ENCODE measurements at regions not wholly inside any gene's neighbourhood (a gene's known extent, or its start where the extent isn't known, plus 50 kb on each side); places are given as distances from the start of the nearest gene placed in this dataset.

DNA sequence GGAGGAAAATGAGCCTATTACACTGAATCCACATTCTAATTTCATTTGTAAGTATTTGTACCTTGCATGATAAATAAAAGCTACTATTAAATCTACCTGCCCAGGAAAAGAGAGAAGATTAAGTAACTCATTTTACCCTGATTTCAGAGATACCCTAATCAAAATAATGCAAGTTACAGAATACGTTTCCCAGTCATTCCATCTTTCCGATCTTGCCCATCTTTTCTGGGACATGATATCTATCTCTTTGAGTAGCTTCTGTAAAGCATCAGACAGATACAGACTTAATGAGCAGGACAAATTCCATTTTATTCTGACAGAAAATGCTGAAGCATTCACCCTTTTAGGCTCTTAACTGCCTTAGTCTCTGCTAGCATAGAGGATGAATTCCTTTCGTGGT is 56.6 kb downstream of the SPRY2 start:
- DNase-seq = no peak

DNA sequence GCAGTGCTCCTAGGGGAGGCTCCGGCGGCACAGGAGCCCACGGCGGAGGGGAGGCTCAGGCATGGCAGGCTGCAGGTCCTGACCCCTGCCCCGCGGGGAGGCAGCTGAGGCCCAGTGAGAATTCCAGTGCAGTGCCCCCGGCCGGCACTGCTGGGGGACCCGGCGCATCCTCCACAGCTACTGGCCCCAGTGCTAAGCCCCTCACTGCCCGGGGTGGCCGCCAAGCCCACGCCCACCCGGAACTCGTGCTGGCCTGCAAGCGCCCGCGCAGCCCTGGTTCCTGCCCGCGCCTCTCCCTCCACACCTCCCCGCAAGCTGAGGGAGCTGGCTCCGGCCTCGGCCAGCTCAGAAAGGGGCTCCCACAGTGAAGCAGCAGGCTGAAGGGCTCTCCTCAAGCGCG is 62.2 kb downstream of the SPRY2 start:
- DNase-seq = no peak

DNA sequence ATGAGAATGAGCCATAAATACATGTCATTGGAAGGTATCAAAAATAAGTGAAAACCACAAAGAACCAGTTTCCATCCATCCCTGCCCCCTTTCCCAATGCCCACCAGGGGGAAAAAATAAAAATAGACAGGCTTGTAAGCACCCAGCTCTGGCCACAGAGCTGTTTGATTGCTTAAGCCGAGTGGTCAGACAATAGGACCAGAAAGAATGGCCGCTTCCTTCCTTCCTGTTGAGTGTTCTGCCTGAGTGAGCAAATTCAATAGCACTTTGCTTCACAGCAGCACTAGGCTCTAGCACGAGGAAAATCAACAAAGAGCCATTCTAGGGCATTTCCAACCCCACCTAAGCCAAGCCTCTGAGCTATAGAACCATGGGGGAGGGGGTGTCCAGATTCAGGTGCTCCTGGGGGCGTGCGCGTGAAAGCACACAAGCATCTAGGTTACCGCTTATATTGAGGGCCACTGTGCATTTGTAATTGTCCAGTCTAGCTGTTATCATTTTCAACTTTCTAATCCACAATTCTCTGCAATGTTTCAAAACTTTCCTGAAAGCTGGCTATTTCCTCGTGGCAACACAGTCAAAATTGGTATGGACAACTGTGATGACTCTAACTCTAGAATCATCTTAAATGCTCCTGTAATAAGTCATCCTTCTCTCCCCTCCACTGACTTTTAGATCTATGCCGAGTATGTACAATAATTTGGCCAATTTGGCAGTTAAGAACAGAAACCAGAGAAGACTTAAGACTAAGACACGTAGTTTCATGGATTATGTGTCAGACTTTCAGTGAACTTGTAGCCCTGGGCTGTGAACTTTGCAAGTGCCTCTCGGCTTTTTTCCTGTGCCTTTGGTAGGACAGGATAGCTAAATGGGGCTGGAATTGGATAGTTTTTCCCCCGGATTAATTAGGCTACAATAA is 64.3 kb downstream of the SPRY2 start:
- peak; percentile 8 for DNase-seq

DNA sequence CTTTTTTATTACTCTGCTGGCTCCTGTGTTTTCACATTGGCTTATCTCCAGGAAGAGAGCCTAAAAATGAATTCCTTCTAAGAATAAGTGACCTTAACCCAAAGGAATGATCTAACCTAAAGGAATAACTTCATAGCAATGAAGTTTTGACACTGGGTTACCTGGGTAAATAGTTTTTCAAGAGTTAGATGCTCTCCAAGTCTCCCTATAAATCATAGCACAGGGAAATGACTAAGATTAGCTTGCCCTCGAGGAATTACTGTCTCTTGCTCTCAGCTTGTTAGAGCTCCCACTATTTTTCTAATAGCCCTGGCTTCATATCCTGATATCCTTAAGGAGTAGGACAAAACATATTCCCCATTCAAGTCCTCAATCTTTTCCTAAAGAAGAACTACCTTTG is 66.3 kb downstream of the SPRY2 start:
- no peak for DNase-seq

DNA sequence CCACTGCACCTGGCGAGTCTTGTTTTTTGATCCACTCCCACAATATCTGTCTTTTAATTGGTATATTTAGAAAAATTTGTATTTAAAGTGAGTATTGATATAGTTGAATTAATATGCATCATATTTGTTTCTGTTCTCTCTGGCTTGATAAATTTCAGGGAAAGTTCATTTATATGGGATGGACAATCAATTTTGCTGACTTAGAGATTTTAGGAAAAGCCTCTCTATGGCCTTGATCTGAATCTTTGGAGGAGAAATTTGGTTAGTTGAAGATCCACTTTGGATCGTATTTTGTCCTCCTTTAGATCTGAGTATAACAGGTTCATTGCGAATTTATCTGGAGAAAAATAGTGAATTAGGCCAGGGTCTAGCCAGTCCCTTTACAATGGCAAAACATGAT is 67.2 kb downstream of the SPRY2 start:
- no peak for DNase-seq

DNA sequence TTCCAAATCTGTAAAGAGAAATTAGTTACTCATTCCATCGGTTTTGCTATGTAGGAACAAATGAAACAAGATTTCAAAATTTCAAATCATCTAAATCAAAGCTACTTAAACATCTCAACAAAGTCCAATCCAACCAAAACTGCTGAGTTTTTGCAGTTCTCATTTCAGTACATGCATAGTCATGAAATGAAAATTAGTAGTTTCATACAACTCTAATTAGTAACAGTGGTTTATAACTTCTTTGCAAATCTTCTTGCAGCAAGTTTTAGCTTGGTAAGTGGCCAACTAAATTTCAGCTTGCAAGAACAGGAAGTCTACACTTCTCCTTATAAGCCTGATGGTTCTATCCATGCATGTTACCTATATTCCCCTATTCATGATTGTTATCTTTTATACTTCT is 75.6 kb downstream of the SPRY2 start:
- no peak for DNase-seq

DNA sequence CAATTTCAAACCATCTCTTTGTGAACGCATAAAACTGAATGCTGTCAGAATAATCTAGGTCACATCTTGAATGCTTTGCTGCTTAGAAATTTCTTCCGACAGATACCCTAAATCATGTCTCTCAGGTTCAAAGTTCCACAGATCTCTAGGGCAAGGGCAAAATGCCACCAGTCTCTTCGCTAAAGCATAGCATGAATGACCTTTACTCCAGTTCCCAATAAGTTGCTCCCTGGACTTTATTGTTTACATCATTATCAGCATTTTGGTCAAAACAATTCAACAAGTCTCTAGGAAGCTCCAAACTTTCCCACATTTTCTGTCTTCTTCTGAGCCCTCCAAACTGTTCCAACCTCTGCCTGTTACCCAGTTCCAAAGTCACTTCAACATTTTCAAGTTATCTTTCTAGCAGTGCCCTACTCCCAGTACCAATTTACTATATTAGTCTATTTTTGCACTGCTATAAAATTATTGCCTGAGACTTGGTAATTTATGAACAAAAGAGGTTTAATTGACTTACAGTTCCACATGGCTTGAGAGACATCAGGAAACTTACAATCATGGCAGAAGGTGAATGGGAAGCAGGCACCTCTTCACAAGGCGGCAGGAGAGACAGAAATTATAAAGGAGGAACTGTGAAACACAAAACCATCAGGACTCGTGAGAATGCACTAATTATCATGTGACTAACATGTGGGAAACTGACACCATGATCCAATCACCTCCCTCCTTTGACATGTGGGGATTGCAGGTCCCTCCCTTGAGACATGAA is 77.0 kb downstream of the SPRY2 start:
- DNase-seq = no peak

DNA sequence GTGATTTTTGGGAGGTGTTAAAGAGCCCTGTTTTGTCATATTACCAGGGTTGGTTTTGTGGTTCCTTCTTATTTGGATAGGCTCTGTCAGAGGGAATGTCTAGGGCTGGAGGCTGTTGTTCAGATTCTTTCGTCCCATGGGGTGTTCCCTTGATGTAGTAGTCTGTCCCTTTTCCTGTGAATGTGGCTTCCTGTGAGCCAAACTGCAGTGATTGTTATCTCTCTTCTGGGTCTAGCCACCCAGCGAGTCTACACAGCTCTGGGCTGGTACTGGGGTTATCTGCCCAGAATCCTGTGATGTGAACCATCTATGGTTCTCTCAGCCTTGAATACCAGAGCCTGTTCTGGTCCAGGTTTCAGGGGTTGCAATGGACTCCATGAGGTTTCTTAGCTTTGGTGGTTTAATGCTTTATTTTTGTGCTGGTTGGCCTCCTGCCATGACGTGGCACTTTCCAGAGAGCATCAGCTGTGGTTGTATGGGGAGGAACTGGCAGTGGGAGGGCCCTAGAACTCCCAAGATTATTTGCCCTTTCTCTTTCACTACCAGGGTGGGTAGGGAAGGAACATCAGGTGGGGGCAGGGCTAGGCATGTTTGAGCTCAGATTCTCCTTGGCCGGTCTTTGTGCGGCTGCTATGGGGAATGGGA is 78.8 kb downstream of the SPRY2 start:
- peak; percentile 29 for DNase-seq

DNA sequence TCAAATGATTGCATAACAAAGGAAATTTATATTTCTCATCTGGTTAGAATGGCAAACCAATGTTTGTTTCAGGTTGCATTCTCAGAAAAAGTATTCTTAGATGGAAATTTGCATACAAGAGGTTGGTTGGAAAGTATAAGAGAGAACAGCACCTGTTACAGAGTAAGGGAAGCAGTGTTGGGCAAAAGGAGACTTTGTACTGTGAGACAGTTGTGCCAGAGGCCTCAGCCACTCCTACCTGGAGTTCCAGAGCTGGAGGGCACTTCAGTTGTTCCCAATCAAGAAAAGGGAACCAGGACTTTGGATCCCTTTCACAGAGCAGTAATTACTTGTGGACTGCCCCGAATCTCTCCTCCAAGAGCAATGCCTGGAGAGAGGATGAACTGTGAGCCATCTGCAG is 81.8 kb downstream of the SPRY2 start:
- no peak for DNase-seq

DNA sequence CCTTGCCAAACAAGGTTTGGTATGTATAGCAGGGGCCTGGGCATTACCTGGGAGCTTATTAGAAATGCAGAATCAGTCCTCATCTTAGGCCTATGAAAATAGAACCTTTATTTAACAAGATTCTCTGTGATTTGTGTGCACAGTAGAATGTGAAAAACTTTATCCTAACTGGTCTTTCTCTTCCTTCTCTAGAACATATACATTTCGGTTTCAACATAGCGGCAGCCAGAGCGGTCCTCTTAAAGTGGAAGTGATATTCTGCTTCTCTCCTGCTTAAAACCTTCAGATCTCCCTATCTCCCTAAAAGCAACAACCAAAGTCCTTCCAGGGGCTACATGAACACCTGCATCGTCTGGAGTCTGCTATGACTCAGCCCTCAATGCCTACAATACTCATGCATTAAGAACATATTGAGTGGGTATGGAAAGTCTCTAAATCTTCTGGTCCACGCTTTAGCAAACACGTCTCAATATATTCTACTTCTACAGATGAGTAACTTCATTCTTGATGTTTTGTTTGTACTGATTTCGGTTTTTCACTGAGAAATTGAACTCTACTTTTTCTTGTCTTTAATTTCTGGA is 84.5 kb downstream of the SPRY2 start:
- DNase-seq = no peak

DNA sequence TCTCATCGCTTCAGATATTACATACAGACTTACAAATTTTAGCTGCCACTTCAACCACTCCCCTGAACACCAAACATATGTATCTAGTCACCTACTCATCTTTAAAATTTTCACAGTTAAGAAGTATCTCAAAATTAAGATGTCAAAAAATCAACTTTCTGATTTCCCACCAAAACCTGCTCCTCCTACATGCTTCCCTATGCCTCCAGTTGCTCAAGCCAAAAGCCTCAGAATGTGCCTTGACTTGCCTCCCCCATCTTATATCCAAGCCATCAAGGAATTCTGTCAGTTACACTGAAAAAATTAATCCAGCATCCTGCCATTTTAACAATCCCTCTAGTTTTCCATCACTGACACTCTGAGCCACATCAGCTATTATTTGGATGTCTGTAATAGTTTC is 85.0 kb downstream of the SPRY2 start:
- DNase-seq = no peak

DNA sequence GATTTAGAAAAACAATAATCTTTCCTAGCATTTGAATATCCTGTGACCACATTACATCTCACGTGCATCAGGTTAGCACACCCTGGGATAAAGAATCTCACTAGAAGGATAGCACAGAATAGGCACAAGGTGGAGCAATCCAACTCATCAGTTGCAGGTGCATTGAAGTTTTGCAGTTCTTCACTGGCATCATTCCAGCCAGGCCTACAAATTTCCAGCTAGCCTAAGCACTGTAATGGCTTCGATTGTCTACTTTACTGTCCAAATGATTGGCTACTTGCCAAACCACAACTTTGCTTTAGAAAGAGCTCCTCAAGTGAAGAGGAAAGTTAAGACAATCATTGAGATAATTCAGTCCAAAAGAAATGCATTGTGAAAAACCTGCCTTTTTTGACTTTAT is 89.5 kb downstream of the SPRY2 start:
- peak; percentile 45 for DNase-seq

DNA sequence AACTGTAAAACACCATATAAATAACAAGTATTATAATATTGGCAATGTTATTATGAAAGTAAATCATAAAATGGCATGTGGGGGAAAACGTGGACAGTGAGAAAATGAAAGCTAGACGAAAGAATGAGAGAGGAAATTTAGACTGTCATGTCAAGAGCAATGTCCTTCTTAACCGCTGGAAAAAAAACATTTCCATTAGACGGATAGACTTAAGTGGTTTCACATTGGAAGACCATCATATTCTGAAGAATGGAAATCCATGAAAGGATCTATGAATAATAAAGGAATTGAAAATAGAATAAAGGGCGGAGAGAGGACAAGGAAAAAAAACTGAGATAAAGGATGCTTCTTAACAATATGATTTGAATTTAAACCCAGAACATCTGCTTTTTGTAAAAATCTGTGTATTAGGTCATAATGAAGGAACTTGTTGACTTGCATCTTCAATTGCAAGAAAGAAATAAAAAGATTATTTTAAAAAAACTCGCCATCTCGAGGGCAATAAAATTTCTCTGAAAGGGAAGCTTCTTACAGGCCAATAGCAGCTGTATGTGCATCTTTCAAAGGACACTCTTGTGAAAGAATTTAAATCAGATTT is 90.6 kb downstream of the SPRY2 start:
- DNase-seq = no peak

DNA sequence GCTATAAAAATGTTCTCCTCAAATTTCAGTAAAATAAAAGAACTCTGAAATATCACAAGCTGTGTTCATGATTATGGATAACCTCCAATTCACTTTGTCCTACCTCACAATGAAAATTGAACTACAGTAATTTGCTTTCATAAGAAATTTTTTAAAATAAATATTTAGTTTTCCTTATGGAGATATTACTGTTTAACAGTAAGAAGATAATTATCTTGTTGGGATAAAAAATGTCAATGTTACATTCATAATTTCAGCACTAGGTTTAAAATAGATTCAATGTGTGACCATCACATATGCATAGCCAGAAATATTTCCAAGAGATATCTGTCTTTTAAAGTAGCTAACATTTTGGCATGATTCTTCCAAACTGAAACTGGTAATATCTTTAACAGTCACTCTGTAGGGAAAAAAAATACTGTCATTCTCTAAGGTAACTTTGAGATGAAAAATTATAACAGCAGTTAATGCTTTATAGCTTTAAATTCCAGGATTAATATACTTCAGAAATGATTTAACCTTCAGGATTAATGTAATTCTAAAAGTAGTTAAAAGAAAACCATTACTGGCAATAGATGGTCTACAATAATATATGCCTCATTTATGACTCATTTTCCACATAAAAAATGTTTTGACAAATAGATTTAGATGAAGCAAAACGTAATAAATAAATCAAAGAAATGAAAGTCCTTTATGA is 91.3 kb downstream of the SPRY2 start:
- DNase-seq = no peak

DNA sequence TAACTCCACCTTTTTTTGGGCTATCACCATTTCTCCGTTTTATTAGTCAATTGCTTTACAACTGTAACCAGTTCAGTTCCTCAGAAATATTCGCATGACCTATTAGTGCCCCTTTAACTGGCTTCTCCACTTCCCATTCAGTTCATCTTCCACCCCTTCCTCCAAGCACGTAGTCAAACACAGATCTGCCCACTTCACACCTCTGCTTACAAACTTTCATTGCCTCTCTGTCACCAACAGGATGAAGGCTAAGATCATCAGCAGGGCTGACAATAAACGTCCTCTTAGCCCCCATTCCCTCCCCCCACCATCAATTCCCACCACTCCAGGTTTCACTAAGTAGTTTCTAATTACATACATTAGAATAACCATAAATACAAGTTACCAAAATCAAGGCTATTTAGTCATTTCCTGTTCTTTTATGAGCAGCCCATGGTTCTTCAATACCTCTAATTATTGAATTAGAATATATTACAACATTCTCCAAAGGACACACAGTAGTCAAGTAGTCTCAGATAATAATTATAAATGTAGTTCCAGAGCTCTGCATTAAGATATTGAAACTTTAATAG is 95.7 kb downstream of the SPRY2 start:
- no peak for DNase-seq

DNA sequence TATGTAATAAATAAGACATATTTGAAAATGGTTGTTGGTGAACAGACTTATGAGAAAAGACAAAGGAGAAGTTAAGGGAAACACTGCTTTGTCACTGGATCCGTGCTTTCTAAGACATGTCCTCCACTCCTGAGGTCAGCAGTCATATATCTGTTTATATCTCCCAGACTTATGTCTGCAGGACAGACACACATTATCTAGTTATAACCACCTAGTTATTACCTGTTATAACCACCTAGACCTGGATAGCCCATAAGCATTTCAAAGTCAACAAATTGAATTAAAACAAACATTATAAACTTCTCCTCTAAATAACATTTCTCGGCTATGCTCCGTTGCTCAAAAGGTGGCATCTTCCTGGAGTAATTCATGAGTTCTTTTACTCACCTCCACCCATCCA is 96.4 kb downstream of the SPRY2 start:
- no peak for DNase-seq

DNA sequence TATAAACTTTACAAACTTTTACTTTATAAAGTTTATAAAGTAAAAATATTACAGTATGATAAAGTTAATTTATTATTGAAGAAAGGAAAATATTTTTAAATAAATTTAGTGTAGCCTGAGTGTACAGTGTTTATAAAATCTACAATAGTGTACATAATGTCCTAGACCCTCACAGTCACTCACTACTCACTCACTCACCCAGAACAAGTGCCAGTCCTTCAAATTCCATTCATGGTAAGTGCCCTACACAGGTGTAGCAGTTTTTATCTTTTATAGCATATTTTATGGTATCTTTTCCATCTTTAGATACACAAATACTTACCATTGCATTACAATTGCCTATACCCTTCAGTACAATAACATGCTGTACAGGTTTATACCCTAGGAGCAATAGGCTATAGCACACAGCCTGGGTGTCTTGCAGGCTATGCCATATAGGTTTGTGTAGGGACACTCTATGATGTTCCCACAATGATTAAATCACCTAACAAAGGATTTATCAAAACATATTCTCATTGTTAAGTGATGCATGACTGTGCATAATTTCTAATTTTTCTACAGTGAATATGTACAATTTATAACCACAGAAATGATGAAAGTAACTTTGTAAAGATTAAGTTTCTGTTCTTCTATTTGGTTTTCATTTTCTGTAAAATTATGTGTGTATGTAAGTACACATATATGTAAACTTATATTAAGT is 98.0 kb downstream of the SPRY2 start:
- no peak for DNase-seq

DNA sequence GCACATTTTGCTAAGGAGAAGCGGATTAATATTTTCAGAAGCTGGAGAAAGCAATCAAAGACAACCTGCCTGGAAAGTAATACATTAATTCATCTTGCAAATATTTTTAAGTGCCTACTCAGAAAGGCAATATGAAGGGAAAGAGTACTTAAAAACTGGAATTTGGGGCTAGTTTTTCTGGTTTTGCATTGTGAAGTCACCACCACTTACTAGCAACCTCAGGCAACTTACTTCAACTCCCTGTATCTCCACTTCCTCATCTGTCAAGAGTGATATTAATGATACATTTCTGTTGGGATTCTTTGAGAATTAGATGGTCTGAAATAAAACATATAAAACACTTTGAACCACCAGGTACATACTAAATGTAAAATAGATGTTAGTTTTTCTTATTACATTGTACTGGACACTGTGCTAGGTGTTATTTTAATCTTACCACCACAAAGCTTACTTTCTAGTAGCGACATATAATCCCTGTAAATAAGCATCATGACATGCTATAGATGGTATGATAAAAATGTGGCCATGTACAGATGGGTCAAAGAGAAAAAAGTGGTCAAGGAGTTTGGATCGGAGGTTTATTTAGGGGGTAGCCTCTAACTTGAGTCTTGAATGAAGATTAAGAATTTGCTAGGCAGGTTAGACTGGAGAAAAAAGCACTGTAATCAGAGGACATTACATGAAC is 101.2 kb downstream of the SPRY2 start:
- no peak for DNase-seq

DNA sequence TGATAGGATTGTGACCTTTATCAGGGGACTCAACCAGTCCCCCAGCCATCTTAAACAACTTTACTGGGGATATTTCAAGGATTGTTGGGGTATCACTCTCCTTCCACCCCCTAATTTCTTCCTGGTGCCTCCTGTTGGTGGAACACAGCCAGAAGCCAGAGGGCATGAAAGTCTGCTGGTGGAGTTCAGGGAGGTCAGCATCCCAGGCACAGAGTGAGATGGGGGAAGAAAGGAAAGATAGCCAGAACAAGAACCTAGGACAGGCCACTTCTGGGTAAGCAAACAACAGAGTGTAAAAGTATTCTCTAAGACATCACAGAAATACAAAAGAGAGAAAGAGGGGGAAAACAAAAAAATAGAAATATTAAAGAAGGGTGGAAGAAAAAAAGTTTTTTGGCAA is 101.8 kb downstream of the SPRY2 start:
- no peak for DNase-seq

DNA sequence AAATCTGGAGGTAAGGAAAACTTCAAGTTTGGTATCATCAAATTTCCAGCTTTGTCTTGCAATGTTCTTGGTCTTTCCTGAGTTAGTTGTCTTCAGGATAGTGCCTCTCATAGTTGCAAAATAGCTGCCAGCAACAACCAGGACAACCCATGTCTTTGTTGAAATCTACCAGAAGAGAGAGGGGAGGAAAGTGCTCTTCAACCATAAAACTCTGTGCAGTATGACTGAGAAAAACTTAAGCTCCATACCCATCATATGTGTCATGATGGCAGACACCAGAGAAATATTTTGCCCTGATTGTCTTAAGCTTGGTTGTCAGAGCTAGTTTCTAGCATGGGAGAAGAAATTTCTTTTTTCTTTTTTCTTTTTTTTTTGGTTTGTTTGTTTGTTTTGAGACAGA is 103.3 kb downstream of the SPRY2 start:
- DNase-seq = peak; percentile 47

DNA sequence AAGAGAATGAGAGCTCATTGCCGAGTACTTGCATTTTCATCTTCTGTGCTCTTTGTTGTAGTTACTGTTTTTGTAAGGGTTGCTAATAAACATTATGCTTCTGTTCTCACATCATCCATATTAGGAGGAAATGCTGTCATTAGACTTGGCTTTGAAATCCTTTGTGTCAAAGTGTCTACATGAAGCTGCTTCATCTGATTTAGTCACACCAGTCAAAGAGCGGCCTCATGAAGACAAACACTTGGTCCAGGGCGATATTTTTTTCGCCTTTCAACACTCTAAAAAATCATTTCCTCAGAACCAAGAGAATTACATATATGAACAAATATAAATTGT is 105.0 kb downstream of the SPRY2 start:
- DNase-seq = no peak

Measured in fibroblast of skin of back (primary cell).